AG08395 (cell line): ENCODE measurements at regions not wholly inside any gene's neighbourhood (a gene's known extent, or its start where the extent isn't known, plus 50 kb on each side); places are given as distances from the start of the nearest gene placed in this dataset.

Experiments used
- DNase-seq: peaks from one replicate; pipeline ENCODE4 v3.0.0; 2012; ENCODE audit warnings: mixed read lengths, low spot score

- peak; percentile 81 for DNase-seq
Measured at GRCh38 chr2:160956243-160956802, 203.9 kb upstream of the TANK start.

GRCh38 chr2:160963957-160964356 lies 196.3 kb upstream of the TANK start:
- DNase-seq = no peak

GRCh38 chr2:160967523-160967922 lies 192.7 kb upstream of the TANK start:
- DNase-seq = no peak

- no peak for DNase-seq
Measured at GRCh38 chr2:160968183-160968582, 192.0 kb upstream of the TANK start.

GRCh38 chr2:160970052-160970965 lies 189.9 kb upstream of the TANK start:
- DNase-seq = peak; percentile 79

GRCh38 chr2:160973991-160974390 lies 186.2 kb upstream of the TANK start:
- DNase-seq = no peak

GRCh38 chr2:160974803-160975202 lies 185.4 kb upstream of the TANK start:
- no peak for DNase-seq

GRCh38 chr2:160976797-160977196 lies 183.4 kb upstream of the TANK start:
- DNase-seq = no peak

- no peak for DNase-seq
Measured at GRCh38 chr2:160977376-160977775, 182.9 kb upstream of the TANK start.

GRCh38 chr2:160977854-160978253 lies 182.4 kb upstream of the TANK start:
- no peak for DNase-seq

GRCh38 chr2:160984426-160985077 lies 175.7 kb upstream of the TANK start:
- DNase-seq = no peak

GRCh38 chr2:160989778-160990177 lies 170.4 kb upstream of the TANK start:
- no peak for DNase-seq

GRCh38 chr2:160993654-160994061 lies 166.6 kb upstream of the TANK start:
- DNase-seq = no peak

GRCh38 chr2:160994141-160995002 lies 165.9 kb upstream of the TANK start:
- DNase-seq = peak; percentile 78

- no peak for DNase-seq
Measured at GRCh38 chr2:160996584-160996983, 163.6 kb upstream of the TANK start.

GRCh38 chr2:161004379-161004778 lies 155.8 kb upstream of the TANK start:
- DNase-seq = peak; percentile 25

GRCh38 chr2:161005170-161005569 lies 155.1 kb upstream of the TANK start:
- DNase-seq = peak; percentile 5

- no peak for DNase-seq
Measured at GRCh38 chr2:161008311-161008710, 151.9 kb upstream of the TANK start.

GRCh38 chr2:161010503-161011015 lies 149.7 kb upstream of the TANK start:
- DNase-seq = no peak

- DNase-seq = no peak
Measured at GRCh38 chr2:161017780-161018470, 142.3 kb upstream of the TANK start.

GRCh38 chr2:161019311-161019710 lies 140.9 kb upstream of the TANK start:
- DNase-seq = no peak
